ENCODE measurements at regions not wholly inside any gene's neighbourhood (a gene's known extent, or its start where the extent isn't known, plus 50 kb on each side); places are given as distances from the start of the nearest gene placed in this dataset.

DNA sequence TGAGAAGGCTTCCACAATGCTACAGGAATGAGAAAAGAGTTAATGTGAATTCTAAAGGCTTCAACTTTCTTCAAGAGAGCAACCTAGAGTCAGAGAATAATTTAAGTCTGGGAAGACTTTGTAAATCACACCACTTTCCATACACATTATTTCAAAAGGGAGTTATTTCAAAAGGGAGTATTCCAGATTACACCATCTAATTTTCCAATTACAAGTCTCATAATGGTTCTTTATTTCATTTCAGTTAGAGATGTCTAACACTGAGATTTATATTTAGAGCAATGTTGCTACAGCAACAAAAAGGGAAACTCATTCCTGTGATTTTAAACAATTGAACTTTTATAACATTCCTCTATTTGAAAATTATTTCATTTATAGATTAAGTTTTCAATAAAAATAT, 98.8 kb upstream of the DST start (continued):
- TF ChIP-seq, protein P1, sequence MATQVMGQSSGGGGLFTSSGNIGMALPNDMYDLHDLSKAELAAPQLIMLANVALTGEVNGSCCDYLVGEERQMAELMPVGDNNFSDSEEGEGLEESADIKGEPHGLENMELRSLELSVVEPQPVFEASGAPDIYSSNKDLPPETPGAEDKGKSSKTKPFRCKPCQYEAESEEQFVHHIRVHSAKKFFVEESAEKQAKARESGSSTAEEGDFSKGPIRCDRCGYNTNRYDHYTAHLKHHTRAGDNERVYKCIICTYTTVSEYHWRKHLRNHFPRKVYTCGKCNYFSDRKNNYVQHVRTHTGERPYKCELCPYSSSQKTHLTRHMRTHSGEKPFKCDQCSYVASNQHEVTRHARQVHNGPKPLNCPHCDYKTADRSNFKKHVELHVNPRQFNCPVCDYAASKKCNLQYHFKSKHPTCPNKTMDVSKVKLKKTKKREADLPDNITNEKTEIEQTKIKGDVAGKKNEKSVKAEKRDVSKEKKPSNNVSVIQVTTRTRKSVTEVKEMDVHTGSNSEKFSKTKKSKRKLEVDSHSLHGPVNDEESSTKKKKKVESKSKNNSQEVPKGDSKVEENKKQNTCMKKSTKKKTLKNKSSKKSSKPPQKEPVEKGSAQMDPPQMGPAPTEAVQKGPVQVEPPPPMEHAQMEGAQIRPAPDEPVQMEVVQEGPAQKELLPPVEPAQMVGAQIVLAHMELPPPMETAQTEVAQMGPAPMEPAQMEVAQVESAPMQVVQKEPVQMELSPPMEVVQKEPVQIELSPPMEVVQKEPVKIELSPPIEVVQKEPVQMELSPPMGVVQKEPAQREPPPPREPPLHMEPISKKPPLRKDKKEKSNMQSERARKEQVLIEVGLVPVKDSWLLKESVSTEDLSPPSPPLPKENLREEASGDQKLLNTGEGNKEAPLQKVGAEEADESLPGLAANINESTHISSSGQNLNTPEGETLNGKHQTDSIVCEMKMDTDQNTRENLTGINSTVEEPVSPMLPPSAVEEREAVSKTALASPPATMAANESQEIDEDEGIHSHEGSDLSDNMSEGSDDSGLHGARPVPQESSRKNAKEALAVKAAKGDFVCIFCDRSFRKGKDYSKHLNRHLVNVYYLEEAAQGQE (IDR thresholded peaks at IDR 0.05): no peak
- TF ChIP-seq TAF1 (conservative IDR thresholded peaks at IDR 0.05) (no peak), GABPA (IDR thresholded peaks at IDR 0.05 in 1 of 2, conservative IDR thresholded peaks at IDR 0.05 in 1 of 2) (no peak), RAD21 (IDR thresholded peaks at IDR 0.05) (no peak), HNF4G (IDR thresholded peaks at IDR 0.05) (no peak)

GRCh38 chr6:56739836-56740815, 97.4 kb upstream of the DST start:
- no peak for DNase-seq (ENCODE audit: low spot score)
- H3K9me3 ChIP-seq (ENCODE audit: control insufficient read depth in 4 of 4, low read length in 3 of 4): no peaks in the 10 kb centered on the region
- no peak overlapping the region for H3K9ac ChIP-seq (ENCODE audit: low read depth in 1 of 2, low read length in 2 of 2)
- peaks cover 0 to 2% (median 0%) of the 10 kb centered on the region in 4 donors for H3K36me3 ChIP-seq (ENCODE audit: control insufficient read depth in 4 of 4, insufficient read depth in 3 of 4, low read depth in 1 of 4, low read length in 3 of 4)
- H3K4me1 ChIP-seq (ENCODE audit: control insufficient read depth in 4 of 4, insufficient read depth in 4 of 4, low read length in 3 of 4): peaks cover 0 to 36% (median 20%) of the 10 kb centered on the region in 4 donors
- no peaks in the 10 kb centered on the region for H3K27me3 ChIP-seq (ENCODE audit: control insufficient read depth in 4 of 4, insufficient read depth in 4 of 4, low read length in 3 of 4)
- TF ChIP-seq TAF1 (conservative IDR thresholded peaks at IDR 0.05) (no peak), HNF4G (IDR thresholded peaks at IDR 0.05) (peak; percentile 85), YY1 (IDR thresholded peaks at IDR 0.05) (peak; percentile 79), RXRA (IDR thresholded peaks at IDR 0.05) (peak; percentile 32 to 50), FOXA1 (IDR thresholded peaks at IDR 0.05) (peak; percentile 34), HNF4A (conservative IDR thresholded peaks at IDR 0.05) (peak; percentile 96 to 97), RAD21 (IDR thresholded peaks at IDR 0.05) (peak in 1 of 2 donors; percentile 36), GABPA (IDR thresholded peaks at IDR 0.05 in 1 of 2, conservative IDR thresholded peaks at IDR 0.05 in 1 of 2) (no peak), ZBTB33 (IDR thresholded peaks at IDR 0.05) (no peak), CTCF (IDR thresholded peaks at IDR 0.05; ENCODE audit: low read depth, low read length, missing input control) (no peak), SP1 (IDR thresholded peaks at IDR 0.05) (peak; percentile 79), NR2F2 (IDR thresholded peaks at IDR 0.05) (no peak), EGR1 (IDR thresholded peaks at IDR 0.05; ENCODE audit: low read depth in 2 of 2) (no peak), JUND (IDR thresholded peaks at IDR 0.05) (peak in 1 of 2 donors; percentile 46), FOXA2 (IDR thresholded peaks at IDR 0.05) (peak; percentile 28)
- TF ChIP-seq, protein P2, sequence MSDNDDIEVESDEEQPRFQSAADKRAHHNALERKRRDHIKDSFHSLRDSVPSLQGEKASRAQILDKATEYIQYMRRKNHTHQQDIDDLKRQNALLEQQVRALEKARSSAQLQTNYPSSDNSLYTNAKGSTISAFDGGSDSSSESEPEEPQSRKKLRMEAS (IDR thresholded peaks at IDR 0.05): no peak
- TF ChIP-seq, protein P1 (IDR thresholded peaks at IDR 0.05): peak; percentile 63
- TF ChIP-seq, protein P3, sequence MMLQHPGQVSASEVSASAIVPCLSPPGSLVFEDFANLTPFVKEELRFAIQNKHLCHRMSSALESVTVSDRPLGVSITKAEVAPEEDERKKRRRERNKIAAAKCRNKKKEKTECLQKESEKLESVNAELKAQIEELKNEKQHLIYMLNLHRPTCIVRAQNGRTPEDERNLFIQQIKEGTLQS (IDR thresholded peaks at IDR 0.05): peak; percentile 32
- WGBS: 68% methylated on average over 8 of the region's 8 CpGs
- peak overlapping the region in 2 of 3 donors; percentile 16 to 37 for H3K4me3 ChIP-seq (ENCODE audit: low read depth in 1 of 3, low read length in 3 of 3)
- H3K27ac ChIP-seq (ENCODE audit: low read depth in 1 of 2, low read length in 2 of 2): peak overlapping the region; percentile 69 to 91
